ENCODE measurements at regions not wholly inside any gene's neighbourhood (a gene's known extent, or its start where the extent isn't known, plus 50 kb on each side); places are given as distances from the start of the nearest gene placed in this dataset.

GRCh38 chr9:88754452-88754851, 219.5 kb downstream of the NXNL2 start:
- DNase-seq: no peak

DNA sequence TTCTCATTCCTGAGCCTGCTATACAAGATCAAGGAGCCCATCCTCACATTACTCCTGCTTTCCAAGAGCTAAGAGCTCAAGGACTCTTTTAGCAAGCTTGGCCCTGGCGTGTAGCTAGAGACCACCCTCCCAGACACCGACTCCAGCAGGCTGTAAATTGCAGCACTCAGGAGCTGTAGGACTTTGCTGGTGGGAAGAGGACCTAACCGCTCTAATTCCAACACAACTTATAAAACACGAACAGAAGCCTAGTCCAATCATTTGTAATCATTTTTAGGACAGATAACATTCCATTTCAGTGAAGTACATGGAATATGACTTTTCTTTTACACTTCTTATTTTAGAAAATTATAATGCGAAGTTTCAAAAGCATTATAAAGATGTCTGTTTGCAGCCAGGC, 219.9 kb downstream of the NXNL2 start:
- no peak for DNase-seq

DNA sequence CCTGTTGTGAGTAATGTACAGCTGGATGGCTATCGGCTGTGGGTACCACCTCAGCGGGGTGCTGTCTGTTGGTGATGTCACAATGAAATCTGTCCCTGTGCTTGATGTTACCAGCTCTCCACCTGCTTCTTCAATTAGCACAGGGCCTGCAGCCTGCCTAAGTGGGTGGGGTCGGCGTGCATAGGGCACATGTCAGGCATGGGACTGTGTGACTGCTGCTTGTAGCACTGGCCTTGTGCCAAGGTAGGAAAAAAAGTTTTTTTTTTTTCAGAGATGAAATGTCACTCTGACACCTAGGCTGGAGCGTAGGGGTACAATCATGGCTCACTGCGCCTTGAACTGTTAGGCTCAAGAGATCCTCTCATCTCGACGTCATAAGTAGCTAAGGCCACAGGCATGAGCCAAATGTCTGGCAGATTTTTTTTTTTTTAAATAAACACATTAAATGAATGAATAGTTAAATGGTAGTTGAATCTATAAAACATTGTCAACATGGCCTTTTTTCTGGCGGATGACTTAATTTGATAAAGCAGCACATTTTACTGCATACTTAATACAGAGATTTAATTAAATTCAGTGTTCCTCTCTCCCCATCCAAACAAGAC, 222.5 kb downstream of the NXNL2 start:
- DNase-seq: no peak

GRCh38 chr9:88759364-88759763, 224.4 kb downstream of the NXNL2 start:
- DNase-seq: no peak

DNA sequence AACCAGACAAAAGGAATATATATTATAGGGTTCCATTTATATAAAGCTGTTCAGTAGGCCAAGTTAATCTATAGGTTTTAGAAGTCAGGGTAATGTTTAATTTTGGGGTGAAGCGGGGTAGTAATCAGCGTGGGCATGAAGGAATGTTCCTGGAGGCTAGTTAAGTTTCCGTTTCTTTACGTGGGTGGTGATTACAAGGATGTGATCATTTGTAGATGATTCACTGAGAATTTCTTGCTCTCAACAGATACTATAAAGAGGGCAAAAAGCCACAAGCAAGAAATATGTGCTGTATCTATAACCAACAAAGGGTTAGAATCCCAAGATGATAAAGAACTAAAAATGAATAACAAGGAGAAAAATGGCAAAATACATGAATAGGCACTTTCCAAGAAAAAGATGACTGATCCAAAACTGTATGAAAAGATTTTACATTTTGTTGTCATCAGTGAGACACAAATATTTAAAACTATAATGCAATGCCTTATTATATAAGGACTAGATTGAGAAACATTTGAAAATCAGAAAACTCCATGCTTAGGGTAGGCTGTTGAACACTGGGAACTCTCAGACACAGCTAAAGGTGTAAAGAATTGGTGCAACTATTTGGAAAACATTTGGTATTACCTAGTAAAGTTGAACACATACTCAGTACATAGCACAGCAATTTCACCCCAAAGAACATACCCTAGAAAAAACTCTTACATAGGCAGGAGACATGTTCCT, 224.3 kb upstream of the S1PR3 start:
- no peak for DNase-seq

DNA sequence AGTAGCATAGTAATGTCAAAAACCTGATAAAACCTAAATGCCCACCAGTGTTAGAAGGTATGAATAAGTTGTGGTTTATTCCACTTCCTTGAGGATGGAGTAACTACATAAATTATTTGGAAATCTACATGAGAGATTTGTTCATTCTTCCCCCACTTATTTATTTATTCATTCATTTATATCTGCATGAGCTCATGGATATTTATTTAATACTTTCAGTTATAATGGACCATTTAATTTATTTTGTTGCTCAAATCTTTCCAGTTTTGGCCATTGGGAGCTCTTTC, 223.8 kb upstream of the S1PR3 start:
- DNase-seq: no peak

DNA sequence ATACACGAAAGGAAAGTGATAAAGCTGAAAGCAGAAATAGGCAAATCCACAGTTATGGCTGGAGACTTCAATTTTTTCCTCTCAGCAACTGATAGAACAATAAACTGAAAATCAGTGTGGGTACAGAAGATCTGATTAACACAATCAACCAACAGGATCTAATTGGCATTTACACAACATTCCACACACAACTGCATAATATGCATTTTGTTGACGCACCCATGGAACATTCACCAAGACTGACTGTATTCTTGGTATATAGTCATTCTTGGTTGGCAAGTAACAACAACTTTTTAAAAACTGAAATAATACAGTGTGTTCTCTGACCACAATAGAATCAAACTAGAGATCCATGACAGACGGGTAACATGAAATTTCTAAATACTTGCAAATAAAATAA, 218.7 kb upstream of the S1PR3 start:
- DNase-seq: no peak

DNA sequence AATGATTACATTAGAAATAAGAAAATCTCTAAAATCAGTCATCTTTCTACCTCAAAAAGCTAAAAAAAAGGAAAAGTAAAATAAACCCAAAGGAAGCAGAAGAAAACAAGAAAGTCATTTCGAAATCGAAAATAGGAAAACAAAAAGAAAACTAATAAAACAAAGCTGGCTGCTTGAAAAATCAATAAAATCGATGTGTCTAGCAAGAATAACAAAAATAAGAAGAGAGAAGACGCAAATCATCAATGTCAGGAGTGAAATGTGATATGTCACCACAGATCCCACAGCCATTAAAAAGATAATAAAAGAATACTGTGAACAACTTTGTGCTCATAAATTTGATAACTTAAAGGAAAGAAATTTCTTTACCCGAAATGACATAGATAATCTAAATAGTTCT, 218.1 kb upstream of the S1PR3 start:
- no peak for DNase-seq

- DNase-seq: no peak
Observed at GRCh38 chr9:88773627-88774244, 217.5 kb upstream of the S1PR3 start.

GRCh38 chr9:88775037-88775471, 216.2 kb upstream of the S1PR3 start:
- DNase-seq: no peak

GRCh38 chr9:88775559-88775958, 215.7 kb upstream of the S1PR3 start:
- no peak for DNase-seq

DNA sequence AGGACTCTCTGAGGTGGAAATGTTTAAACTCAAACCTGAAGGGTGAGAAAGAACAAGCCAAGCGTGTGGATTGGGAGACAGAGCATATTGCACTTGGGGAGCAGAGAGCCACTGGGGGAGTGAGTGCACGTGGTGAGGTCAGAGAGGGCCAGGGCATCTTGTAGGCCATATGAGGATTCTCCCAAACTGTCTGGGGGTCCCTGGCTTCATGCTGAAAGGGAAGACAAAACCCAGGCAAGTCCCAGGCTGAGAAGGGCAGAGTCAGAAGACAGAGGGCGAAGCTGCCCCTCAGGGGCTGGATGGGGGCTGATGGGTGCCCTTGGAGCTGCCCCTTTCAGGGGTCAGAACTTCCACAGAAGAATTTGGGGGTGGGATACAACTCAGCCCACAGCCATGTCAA, 215.3 kb upstream of the S1PR3 start:
- DNase-seq: no peak

GRCh38 chr9:88776717-88777497, 214.4 kb upstream of the S1PR3 start:
- peak in 1 of 51 donors; percentile 5 for DNase-seq

DNA sequence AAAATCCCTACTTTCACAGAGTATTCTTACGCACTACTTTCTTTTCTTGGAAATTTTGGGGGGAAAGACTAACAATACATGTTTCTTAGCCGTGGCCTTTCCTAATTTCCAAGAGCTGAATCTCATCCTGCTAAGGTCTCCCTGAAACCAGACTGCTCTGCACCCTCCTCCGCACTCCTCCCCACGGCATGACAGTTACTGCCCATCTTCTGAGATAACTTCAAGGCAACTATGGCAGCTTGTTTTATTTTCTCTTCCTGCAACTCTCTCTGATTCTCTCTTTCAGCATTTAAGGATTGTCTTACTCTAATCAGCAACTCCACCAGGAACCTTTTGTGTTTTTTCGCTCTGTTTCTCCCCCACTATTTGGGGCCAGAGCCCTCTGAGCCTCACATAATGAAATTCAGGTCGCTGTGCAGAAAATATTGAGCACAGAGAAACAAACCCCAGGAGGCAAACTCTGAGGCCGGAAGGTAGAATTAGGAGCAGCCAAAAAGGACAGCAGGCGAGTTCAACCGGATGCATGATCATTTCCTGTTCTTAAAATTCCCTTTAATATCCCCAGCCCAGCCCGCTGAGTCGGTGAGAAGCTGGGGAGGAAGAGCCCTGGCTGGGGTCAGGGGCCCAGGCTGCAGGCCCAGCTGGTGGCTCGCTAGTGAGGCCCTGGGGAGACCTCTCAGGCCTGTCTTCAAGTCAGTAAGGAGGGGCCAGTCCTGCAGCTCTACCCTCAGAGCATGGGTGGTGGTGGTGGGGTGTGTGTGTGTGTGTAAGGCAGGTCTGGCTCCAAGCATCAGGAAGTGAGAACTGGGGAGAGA, 213.6 kb upstream of the S1PR3 start:
- no peak for DNase-seq

- DNase-seq: no peak
Observed at GRCh38 chr9:88781628-88782391, 209.5 kb upstream of the S1PR3 start.

DNA sequence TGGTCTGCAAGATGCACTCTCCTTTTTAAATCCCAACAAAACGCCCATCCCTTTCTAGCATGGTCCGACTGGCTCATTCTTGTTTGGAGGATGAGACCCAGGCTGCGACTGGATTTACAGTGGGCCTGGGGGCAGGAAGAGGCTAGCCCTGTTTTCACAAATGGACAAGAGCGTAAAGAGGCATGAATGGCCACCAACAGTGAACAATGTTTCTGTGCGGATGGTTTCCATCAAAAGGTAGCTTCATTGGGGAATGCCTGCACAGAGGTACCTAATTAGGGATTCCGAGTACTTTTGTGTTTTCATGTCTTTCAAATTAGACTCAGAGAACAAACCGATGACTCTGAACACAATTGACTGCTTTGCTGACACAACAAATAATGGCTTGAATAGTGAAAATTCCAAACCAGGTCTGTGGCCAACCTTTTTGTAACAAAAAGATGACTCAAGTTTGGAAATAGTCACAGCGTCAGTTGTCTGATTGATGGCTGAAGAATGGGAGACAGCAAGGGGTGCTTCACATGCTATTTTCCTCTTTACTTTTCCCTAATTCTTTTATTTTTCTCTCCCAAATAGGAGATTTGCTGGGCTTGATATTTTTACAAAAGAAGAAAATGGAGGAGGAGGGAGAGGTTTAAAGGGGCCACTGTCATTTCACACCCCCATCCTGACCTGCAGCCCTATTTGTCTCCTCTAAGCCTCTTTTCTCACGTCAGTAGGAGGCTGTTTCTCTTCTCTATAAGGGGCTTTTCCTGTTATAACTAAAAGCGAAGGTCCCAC, 208.1 kb upstream of the S1PR3 start:
- no peak for DNase-seq

GRCh38 chr9:88783711-88784083, 207.6 kb upstream of the S1PR3 start:
- DNase-seq: no peak

- no peak for DNase-seq
Observed at GRCh38 chr9:88784960-88785359, 206.3 kb upstream of the S1PR3 start.

DNA sequence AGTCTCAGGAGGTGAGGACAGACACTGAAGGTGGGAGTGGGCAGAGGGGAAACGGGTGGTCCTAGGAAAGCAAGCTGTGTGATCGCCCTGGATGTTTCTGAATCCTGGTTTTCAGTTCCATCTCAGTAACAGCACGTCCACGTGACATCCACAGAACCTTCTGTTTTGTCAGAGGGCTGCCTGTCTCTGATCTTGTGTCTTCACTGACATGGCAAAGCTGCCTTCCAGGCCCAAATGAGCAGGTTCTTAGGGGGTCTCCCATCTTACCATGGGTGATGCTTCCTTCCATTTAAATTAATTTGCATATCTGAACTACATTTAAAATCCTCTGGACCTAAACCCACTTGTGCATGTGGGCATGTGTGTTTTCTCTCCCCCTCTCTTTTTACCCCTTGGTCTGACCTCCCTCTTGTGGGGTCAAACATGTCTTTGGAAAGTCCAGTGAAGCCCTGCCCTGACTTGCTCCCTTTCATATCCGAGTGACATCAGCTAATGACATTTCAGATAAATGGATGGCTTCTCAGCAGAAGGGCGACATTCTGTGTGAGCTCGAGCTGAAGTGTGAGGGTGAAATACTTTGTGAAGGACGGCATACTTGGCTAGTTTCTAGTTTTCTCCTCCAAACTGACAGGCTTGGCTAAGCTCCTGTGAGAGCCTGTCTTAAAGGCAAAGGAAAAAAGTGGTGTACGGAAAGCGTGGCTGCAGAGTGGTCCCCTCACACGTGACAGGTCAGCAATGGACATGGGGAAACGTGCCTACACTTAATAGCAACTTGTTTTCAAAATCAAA, 204.8 kb upstream of the S1PR3 start:
- DNase-seq: no peak

Measured in hypothalamus (tissue), 51 donors.